Right lobe of liver (tissue), 4 donors: ENCODE measurements at regions not wholly inside any gene's neighbourhood (a gene's known extent, or its start where the extent isn't known, plus 50 kb on each side); places are given as distances from the start of the nearest gene placed in this dataset.
"Not testable (repeated sequence)": the region's sequence is repeated elsewhere in the genome, so short reads cannot be mapped to it uniquely, and the experiment has no call there.

Experiments
- CTCF ChIP-seq, 4 donors: fragments of 200-600 bp in 3 of 4; fragments of 450-650 bp in 1 of 4; IDR thresholded peaks; one replicate each; pipeline versions ENCODE4 v1.5.1 to v1.8.0; 2016 to 2022; ENCODE audit warnings: antibody characterized with exemption in 4 of 4, mild to moderate bottlenecking in 2 of 4
- POLR2A ChIP-seq: fragments of 450-650 bp; IDR thresholded peaks from one replicate; pipeline ENCODE4 v1.6.1; 2017; ENCODE audit warnings: antibody characterized with exemption, mild to moderate bottlenecking
- donor health status: DM: no; HTN: no; CAD: no.
- donor health status: DM: no; HTN: no; CAD: no.
- donor health status: DM: no; HTN: yes; CAD: no.

DNA sequence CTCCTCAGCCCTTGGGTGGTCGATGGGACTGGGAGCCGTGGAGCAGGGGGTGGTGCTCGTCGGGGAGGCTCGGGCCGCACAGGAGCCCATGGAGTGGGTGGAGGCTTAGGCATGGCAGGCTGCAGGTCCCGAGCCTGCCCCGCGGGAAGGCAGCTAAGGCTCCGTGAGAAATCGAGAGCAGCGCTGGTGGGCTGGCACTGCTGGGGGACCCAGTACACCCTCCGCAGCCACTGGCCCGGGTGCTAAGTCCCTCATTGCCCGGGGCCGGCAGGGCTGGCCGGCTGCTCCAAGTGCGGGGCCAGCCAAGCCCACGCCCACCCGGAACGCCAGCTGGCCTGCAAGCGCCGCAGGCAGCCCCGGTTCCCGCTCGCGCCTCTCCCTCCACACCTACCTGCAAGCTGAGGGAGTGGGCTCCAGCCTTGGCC is 416.7 kb downstream of the KCNA4 start:
- TF ChIP-seq CTCF (IDR thresholded peaks at IDR 0.05); POLR2A: not testable (repeated sequence)
